Fibroblast of lung (primary cell): ENCODE measurements at regions not wholly inside any gene's neighbourhood (a gene's known extent, or its start where the extent isn't known, plus 50 kb on each side); places are given as distances from the start of the nearest gene placed in this dataset.

Source experiments
- EZH2 ChIP-seq: IDR thresholded peaks from 2 replicates; pipeline ENCODE4 v1.5.1; 2012; ENCODE audit warnings: low read length, control low read depth, mild to moderate bottlenecking; ENCODE audit errors: missing control alignments
- TF ChIP-seq, protein P1 (sequence below), 2 donors: IDR thresholded peaks in 1 of 2; conservative IDR thresholded peaks in 1 of 2; 1 replicate in 1 of 2; 2 replicates in 1 of 2; pipeline ENCODE4 v1.5.1; 2011 to 2012; ENCODE audit warnings: low read length in 2 of 2, control low read depth in 1 of 2, inconsistent platforms in 1 of 2, low read depth in 1 of 2, mild to moderate bottlenecking in 1 of 2

DNA sequence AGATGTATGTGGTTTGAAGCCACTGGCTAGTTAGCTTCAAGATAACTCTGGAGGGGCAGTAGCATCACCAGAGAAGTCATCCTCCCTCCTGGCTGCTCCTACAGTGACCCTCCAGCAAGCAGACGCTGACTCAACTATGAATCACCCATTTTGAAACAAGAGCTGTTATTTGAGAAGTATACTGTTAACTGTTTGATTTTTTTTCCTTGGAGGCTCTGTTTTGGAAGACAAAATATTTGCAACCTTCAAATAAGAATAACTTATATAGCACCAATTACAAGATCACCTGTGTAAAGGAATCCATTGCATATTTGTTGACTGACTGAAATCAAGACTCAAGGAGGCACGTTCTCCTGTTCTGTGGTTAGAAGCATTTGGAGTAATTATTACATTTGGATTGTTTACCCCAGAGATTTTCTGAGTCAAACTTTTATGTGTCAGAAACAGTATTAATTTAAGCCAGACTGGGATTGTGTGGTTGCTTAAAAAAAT lies 313.8 kb downstream of the MTX2 start:
- TF ChIP-seq, protein P1, sequence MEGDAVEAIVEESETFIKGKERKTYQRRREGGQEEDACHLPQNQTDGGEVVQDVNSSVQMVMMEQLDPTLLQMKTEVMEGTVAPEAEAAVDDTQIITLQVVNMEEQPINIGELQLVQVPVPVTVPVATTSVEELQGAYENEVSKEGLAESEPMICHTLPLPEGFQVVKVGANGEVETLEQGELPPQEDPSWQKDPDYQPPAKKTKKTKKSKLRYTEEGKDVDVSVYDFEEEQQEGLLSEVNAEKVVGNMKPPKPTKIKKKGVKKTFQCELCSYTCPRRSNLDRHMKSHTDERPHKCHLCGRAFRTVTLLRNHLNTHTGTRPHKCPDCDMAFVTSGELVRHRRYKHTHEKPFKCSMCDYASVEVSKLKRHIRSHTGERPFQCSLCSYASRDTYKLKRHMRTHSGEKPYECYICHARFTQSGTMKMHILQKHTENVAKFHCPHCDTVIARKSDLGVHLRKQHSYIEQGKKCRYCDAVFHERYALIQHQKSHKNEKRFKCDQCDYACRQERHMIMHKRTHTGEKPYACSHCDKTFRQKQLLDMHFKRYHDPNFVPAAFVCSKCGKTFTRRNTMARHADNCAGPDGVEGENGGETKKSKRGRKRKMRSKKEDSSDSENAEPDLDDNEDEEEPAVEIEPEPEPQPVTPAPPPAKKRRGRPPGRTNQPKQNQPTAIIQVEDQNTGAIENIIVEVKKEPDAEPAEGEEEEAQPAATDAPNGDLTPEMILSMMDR (conservative IDR thresholded peaks at IDR 0.05 in 1 of 2, IDR thresholded peaks at IDR 0.05 in 1 of 2; ENCODE audit: low read depth in 1 of 2, low read length in 2 of 2), result no peak
- no peak for TF ChIP-seq EZH2
